ENCODE measurements at regions not wholly inside any gene's neighbourhood (a gene's known extent, or its start where the extent isn't known, plus 50 kb on each side); places are given as distances from the start of the nearest gene placed in this dataset.

GRCh38 chrX:45266456-45266855, 65.8 kb upstream of the DIPK2B start:
- no peaks in the 10 kb centered on the region for H3K9me3 ChIP-seq (replicated peaks; ENCODE audit: control insufficient read depth, insufficient read depth, low read depth, low read length)
- ATAC-seq (no peak), DNase-seq (ENCODE audit: extremely low read depth in 1 of 4, low spot score in 3 of 4) (no peak), FAIRE-seq (no peak)
- no peak overlapping the region for H3K4me3 ChIP-seq
- TF ChIP-seq FOXJ3 (CRISPR knock-in tag; IDR thresholded peaks at IDR 0.05) (no peak), NFRKB (IDR thresholded peaks at IDR 0.05; ENCODE audit: low read depth) (no peak), DACH1 (IDR thresholded peaks at IDR 0.05; ENCODE audit: partially characterized antibody) (no peak), ZNF780A (CRISPR knock-in tag; IDR thresholded peaks at IDR 0.05) (no peak), SP1 (CRISPR knock-in tag; IDR thresholded peaks at IDR 0.05) (no peak), RAD21 (CRISPR knock-in tag; conservative IDR thresholded peaks at IDR 0.05 in 1 of 2, IDR thresholded peaks at IDR 0.05 in 1 of 2) (no peak), CBFA2T3 (IDR thresholded peaks at IDR 0.05) (no peak)
- TF ChIP-seq, protein P1, sequence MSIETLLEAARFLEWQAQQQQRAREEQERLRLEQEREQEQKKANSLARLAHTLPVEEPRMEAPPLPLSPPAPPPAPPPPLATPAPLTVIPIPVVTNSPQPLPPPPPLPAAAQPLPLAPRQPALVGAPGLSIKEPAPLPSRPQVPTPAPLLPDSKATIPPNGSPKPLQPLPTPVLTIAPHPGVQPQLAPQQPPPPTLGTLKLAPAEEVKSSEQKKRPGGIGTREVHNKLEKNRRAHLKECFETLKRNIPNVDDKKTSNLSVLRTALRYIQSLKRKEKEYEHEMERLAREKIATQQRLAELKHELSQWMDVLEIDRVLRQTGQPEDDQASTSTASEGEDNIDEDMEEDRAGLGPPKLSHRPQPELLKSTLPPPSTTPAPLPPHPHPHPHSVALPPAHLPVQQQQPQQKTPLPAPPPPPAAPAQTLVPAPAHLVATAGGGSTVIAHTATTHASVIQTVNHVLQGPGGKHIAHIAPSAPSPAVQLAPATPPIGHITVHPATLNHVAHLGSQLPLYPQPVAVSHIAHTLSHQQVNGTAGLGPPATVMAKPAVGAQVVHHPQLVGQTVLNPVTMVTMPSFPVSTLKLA (conservative IDR thresholded peaks at IDR 0.05): no peak
- TF ChIP-seq, protein P2, sequence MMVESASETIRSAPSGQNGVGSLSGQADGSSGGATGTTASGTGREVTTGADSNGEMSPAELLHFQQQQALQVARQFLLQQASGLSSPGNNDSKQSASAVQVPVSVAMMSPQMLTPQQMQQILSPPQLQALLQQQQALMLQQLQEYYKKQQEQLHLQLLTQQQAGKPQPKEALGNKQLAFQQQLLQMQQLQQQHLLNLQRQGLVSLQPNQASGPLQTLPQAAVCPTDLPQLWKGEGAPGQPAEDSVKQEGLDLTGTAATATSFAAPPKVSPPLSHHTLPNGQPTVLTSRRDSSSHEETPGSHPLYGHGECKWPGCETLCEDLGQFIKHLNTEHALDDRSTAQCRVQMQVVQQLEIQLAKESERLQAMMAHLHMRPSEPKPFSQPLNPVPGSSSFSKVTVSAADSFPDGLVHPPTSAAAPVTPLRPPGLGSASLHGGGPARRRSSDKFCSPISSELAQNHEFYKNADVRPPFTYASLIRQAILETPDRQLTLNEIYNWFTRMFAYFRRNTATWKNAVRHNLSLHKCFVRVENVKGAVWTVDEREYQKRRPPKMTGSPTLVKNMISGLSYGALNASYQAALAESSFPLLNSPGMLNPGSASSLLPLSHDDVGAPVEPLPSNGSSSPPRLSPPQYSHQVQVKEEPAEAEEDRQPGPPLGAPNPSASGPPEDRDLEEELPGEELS (CRISPR knock-in tag; IDR thresholded peaks at IDR 0.05; ENCODE audit: borderline replicate concordance): no peak
- no TSS peak for BruUV-seq (replicated peaks)
- POLR2A ChIA-PET: no interaction called here
- no peaks in the 10 kb centered on the region for H3K9me1 ChIP-seq (ENCODE audit: control insufficient read depth, insufficient read depth, low read length)
- intact Hi-C loops (cut with micrococcal nuclease) (no loop called here), in situ Hi-C loops (cut with MboI) (no loop called here)
- no peak overlapping the region for H3K27ac ChIP-seq (ENCODE audit: extremely low read depth, low read depth, low read length)
- H3K27me3 ChIP-seq (ENCODE audit: control insufficient read depth in 2 of 2, insufficient read depth in 2 of 2, low read length in 2 of 2): no peaks in the 10 kb centered on the region
- H3K9ac ChIP-seq (ENCODE audit: insufficient read depth in 1 of 2, low read depth in 2 of 2, low read length in 2 of 2): no peak overlapping the region
- no peaks in the 10 kb centered on the region for H4K20me1 ChIP-seq (replicated peaks; ENCODE audit: control insufficient read depth, insufficient read depth, low read length)
- no peak overlapping the region for H2AFZ ChIP-seq (ENCODE audit: low read depth, low read length)
- H3K4me1 ChIP-seq (replicated peaks in 1 of 2; ENCODE audit: control insufficient read depth in 2 of 2, insufficient read depth in 2 of 2, low read length in 2 of 2): no peaks in the 10 kb centered on the region
- 0% methylated on average over 1 of the region's 1 CpG for WGBS (ENCODE audit: insufficient coverage, low coverage, missing lambda C conversion rate)
- CTCF ChIA-PET (ENCODE audit: low intra/inter-chr PET ratio): no interaction called here
- no peak overlapping the region for H3K4me2 ChIP-seq (ENCODE audit: insufficient read depth, low read length)
- H3K79me2 ChIP-seq (ENCODE audit: control insufficient read depth, insufficient read depth, low read length): no peaks in the 10 kb centered on the region
- no peaks in the 10 kb centered on the region for H3K36me3 ChIP-seq (ENCODE audit: control insufficient read depth, insufficient read depth, low read length)
